SJCRH30 (cell line): ENCODE measurements at regions not wholly inside any gene's neighbourhood (a gene's known extent, or its start where the extent isn't known, plus 50 kb on each side); places are given as distances from the start of the nearest gene placed in this dataset.
"Not testable (repeated sequence)": the region's sequence is repeated elsewhere in the genome, so short reads cannot be mapped to it uniquely, and the experiment has no call there.

ENCODE experiments used
- DNase-seq, 2 experiments: peaks; one replicate each; pipeline ENCODE4 v3.0.0-alpha.2; 2015 to 2020
- H3K27ac ChIP-seq: fragments of 250-450 bp; sonication (Bioruptor Pico); 2 replicates; pipeline ENCODE4 v1.5.1; 2020; ENCODE audit warnings: mild to moderate bottlenecking, moderate library complexity
- H3K27me3 ChIP-seq: fragments of 250-450 bp; sonication (Bioruptor Pico); 2 replicates; pipeline ENCODE4 v1.5.1; 2020; ENCODE audit warnings: mild to moderate bottlenecking, moderate library complexity
- H3K36me3 ChIP-seq: fragments of 250-450 bp; sonication (Bioruptor Pico); 2 replicates; pipeline ENCODE4 v1.5.1; 2020; ENCODE audit warnings: mild to moderate bottlenecking, moderate library complexity
- H3K4me1 ChIP-seq: fragments of 250-450 bp; sonication (Bioruptor Pico); 2 replicates; pipeline ENCODE4 v1.5.1; 2020; ENCODE audit warnings: mild to moderate bottlenecking, moderate library complexity
- H3K4me3 ChIP-seq: fragments of 250-450 bp; sonication (Bioruptor Pico); 2 replicates; pipeline ENCODE4 v1.5.1; 2020; ENCODE audit warnings: mild to moderate bottlenecking, moderate library complexity
- H3K9me3 ChIP-seq: fragments of 250-450 bp; sonication (Bioruptor Pico); replicated peaks from 2 replicates; pipeline ENCODE4 v1.5.1; 2020; ENCODE audit warnings: mild to moderate bottlenecking, moderate library complexity

GRCh38 chr1:149398527-149398926 lies 76.3 kb upstream of the NBPF19 start:
- H3K4me1 ChIP-seq, DNase-seq: not testable (repeated sequence)

GRCh38 chr1:149408404-149408803 lies 66.4 kb upstream of the NBPF19 start:
- DNase-seq, H3K27me3 ChIP-seq, H3K4me3 ChIP-seq, H3K36me3 ChIP-seq, H3K9me3 ChIP-seq, H3K4me1 ChIP-seq, H3K27ac ChIP-seq: not testable (repeated sequence)

More at GRCh38 chr1:149398527-149398926, 76.3 kb upstream of the NBPF19 start:
- not testable (repeated sequence) for H3K27me3 ChIP-seq, H3K36me3 ChIP-seq, H3K9me3 ChIP-seq, H3K4me3 ChIP-seq, H3K27ac ChIP-seq

GRCh38 chr1:149415373-149415772 lies 59.5 kb upstream of the NBPF19 start:
- not testable (repeated sequence) for H3K4me1 ChIP-seq, H3K4me3 ChIP-seq, DNase-seq, H3K27me3 ChIP-seq, H3K36me3 ChIP-seq, H3K27ac ChIP-seq, H3K9me3 ChIP-seq

GRCh38 chr1:149418782-149419181 lies 56.1 kb upstream of the NBPF19 start:
- not testable (repeated sequence) for H3K9me3 ChIP-seq, H3K27ac ChIP-seq, H3K4me3 ChIP-seq, H3K27me3 ChIP-seq, DNase-seq, H3K4me1 ChIP-seq, H3K36me3 ChIP-seq

GRCh38 chr1:149423122-149423521 lies 51.7 kb upstream of the NBPF19 start:
- H3K4me3 ChIP-seq, DNase-seq, H3K9me3 ChIP-seq, H3K4me1 ChIP-seq, H3K36me3 ChIP-seq, H3K27me3 ChIP-seq, H3K27ac ChIP-seq: not testable (repeated sequence)
